ENCODE measurements at regions not wholly inside any gene's neighbourhood (a gene's known extent, or its start where the extent isn't known, plus 50 kb on each side); places are given as distances from the start of the nearest gene placed in this dataset.

- no peak for TF ChIP-seq EZH2 (IDR thresholded peaks at IDR 0.05; ENCODE audit: borderline replicate concordance, low read length)
- no peak for TF ChIP-seq CTCF (IDR thresholded peaks at IDR 0.05; ENCODE audit: low read length)
These were observed 58.5 kb upstream of the CTLA4 start for GRCh38 chr2:203809084-203809521.

Measured in OCI-LY1 (cell line).